ENCODE measurements at regions not wholly inside any gene's neighbourhood (a gene's known extent, or its start where the extent isn't known, plus 50 kb on each side); places are given as distances from the start of the nearest gene placed in this dataset.

GRCh38 chr1:87905651-87906050 lies 577.0 kb downstream of the LMO4 start:
- Histone ChIP-seq H3K9me3 (no peaks in the 10 kb centered on the region), H3K27me3 (no peaks in the 10 kb centered on the region), H3K36me3 (no peaks in the 10 kb centered on the region), H3K4me3 (no peak overlapping the region), H3K27ac (no peak overlapping the region), H3K4me1 (no peaks in the 10 kb centered on the region)
- WGBS, 2 donors: 72 to 77% methylated on average over 3 to 4 of the region's 4 CpGs
- no peak for DNase-seq
- no peak for TF ChIP-seq POLR2A (IDR thresholded peaks at IDR 0.05)
- TF ChIP-seq, protein P1, sequence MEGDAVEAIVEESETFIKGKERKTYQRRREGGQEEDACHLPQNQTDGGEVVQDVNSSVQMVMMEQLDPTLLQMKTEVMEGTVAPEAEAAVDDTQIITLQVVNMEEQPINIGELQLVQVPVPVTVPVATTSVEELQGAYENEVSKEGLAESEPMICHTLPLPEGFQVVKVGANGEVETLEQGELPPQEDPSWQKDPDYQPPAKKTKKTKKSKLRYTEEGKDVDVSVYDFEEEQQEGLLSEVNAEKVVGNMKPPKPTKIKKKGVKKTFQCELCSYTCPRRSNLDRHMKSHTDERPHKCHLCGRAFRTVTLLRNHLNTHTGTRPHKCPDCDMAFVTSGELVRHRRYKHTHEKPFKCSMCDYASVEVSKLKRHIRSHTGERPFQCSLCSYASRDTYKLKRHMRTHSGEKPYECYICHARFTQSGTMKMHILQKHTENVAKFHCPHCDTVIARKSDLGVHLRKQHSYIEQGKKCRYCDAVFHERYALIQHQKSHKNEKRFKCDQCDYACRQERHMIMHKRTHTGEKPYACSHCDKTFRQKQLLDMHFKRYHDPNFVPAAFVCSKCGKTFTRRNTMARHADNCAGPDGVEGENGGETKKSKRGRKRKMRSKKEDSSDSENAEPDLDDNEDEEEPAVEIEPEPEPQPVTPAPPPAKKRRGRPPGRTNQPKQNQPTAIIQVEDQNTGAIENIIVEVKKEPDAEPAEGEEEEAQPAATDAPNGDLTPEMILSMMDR (IDR thresholded peaks at IDR 0.05): no peak
- intact Hi-C loops (cut with DNase I): no loop called here

- Histone ChIP-seq H3K27ac (no peak overlapping the region), H3K9me3 (no peaks in the 10 kb centered on the region), H3K27me3 (no peaks in the 10 kb centered on the region), H3K4me3 (no peak overlapping the region), H3K4me1 (no peaks in the 10 kb centered on the region), H3K36me3 (no peaks in the 10 kb centered on the region)
- DNase-seq: no peak
- 71 to 94% methylated on average over 1 to 3 of the region's 3 CpGs for WGBS, 2 donors
- intact Hi-C loops (cut with DNase I): no loop called here
- TF ChIP-seq POLR2A (IDR thresholded peaks at IDR 0.05): no peak
- TF ChIP-seq, protein P1 (IDR thresholded peaks at IDR 0.05): no peak
These were observed 577.4 kb downstream of the LMO4 start for GRCh38 chr1:87906078-87906477.

DNA sequence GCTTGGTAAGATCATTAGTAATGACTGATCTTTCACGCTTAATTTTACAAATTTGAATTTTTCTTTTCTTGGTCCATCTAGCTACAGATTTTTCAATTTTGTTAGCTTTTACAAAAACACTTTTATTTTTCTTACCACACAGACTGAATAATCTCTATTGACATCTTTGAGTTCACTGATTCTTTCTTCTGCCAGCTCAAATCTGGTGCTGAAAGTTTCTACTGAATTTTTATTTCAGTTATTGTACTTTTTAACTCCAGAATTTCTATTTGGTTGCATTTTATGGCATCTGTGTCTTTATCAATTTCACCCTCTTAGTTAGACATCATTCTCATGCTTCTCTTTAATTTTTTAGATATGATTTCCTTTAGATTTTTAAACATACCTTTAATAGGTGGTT lies 584.7 kb downstream of the LMO4 start:
- TF ChIP-seq POLR2A (IDR thresholded peaks at IDR 0.05): no peak
- TF ChIP-seq, protein P1 (IDR thresholded peaks at IDR 0.05): no peak
- no peaks in the 10 kb centered on the region for H3K4me1 ChIP-seq
- intact Hi-C loops (cut with DNase I): no loop called here
- 97 to 100% methylated on average over 1 of the region's 1 CpG for WGBS, 2 donors
- no peaks in the 10 kb centered on the region for H3K27me3 ChIP-seq
- H3K9me3 ChIP-seq: peaks cover 0 to 12% (median 4%) of the 10 kb centered on the region in 3 donors
- H3K27ac ChIP-seq: no peak overlapping the region
- no peaks in the 10 kb centered on the region for H3K36me3 ChIP-seq
- no peak overlapping the region for H3K4me3 ChIP-seq
- no peak for DNase-seq

GRCh38 chr1:87914396-87914795 lies 585.7 kb downstream of the LMO4 start:
- Histone ChIP-seq H3K4me1 (no peaks in the 10 kb centered on the region), H3K4me3 (no peak overlapping the region), H3K27ac (no peak overlapping the region), H3K36me3 (no peaks in the 10 kb centered on the region), H3K27me3 (no peaks in the 10 kb centered on the region), H3K9me3 (peaks cover 0 to 12% (median 4%) of the 10 kb centered on the region in 3 donors)
- no peak for TF ChIP-seq POLR2A (IDR thresholded peaks at IDR 0.05)
- TF ChIP-seq, protein P1 (IDR thresholded peaks at IDR 0.05): no peak
- no peak for DNase-seq
- intact Hi-C loops (cut with DNase I): no loop called here

DNA sequence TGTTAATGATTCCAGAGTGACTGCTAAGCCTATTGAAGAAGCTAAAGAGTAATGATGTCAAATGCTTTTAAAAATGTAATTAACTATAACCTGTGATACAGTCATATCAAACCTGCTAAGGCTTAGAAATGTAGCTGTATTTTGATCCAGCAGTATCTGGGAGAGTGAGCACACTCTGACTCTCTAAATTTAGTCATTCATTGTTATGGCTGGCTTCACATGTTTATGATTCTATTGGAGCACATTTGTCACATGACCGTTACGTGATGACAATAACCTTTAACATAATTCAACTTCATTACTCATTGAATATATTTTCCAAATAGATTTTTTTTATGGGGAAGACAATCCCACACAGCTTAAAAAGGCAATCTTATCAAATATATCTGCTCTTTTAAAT lies 587.1 kb downstream of the LMO4 start:
- H3K36me3 ChIP-seq: no peaks in the 10 kb centered on the region
- no peak for TF ChIP-seq POLR2A (IDR thresholded peaks at IDR 0.05)
- TF ChIP-seq, protein P1 (IDR thresholded peaks at IDR 0.05): no peak
- H3K4me3 ChIP-seq: no peak overlapping the region
- H3K9me3 ChIP-seq: peaks cover 0 to 12% (median 4%) of the 10 kb centered on the region in 3 donors
- no peaks in the 10 kb centered on the region for H3K4me1 ChIP-seq
- H3K27me3 ChIP-seq: no peaks in the 10 kb centered on the region
- no peak overlapping the region for H3K27ac ChIP-seq
- 81 to 86% methylated on average over 2 of the region's 2 CpGs for WGBS, 2 donors
- intact Hi-C loops (cut with DNase I): no loop called here
- DNase-seq: no peak
